ENCODE measurements at regions not wholly inside any gene's neighbourhood (a gene's known extent, or its start where the extent isn't known, plus 50 kb on each side); places are given as distances from the start of the nearest gene placed in this dataset.
"Not testable (repeated sequence)": the region's sequence is repeated elsewhere in the genome, so short reads cannot be mapped to it uniquely, and the experiment has no call there.

DNA sequence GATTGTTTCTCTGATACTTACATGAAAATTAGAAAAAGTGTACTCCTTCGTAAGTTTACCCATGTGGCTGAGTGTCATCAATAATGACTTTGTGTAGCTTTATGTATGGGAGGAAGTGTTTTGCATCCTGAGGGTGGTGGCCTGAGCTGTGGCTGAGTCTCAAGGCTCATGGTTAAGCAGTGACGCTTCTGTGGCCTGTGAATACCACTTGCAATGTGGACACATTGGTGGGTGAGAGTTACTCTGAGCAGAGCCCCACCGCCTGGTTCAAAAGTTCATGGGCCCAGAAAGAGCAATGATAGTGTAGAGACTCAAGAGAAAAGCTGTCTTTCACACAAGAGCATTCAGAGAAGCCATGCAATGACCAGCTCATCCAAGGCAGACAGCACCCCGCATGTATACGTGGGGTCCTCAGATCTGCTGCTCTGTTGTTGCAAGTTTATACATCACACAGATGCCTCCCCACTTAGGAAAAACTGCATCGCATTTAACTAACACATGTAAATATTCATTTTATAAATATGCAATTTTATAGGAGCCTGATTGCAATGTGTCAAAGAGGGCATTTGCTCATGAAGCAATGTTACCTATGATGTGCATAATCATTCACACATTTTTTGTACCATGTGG lies 55.1 kb upstream of the FRMD6 start:
- Mint-ChIP-seq H3K9me3 (no peaks in the 10 kb centered on the region), H3K27me3 (ENCODE audit: low read depth) (peaks cover 42% of the 10 kb centered on the region), H3K4me3 (no peak overlapping the region), H3K36me3 (ENCODE audit: low read depth) (no peaks in the 10 kb centered on the region), H3K4me1 (ENCODE audit: low read depth) (peaks cover 9% of the 10 kb centered on the region), H3K27ac (no peak overlapping the region)

DNA sequence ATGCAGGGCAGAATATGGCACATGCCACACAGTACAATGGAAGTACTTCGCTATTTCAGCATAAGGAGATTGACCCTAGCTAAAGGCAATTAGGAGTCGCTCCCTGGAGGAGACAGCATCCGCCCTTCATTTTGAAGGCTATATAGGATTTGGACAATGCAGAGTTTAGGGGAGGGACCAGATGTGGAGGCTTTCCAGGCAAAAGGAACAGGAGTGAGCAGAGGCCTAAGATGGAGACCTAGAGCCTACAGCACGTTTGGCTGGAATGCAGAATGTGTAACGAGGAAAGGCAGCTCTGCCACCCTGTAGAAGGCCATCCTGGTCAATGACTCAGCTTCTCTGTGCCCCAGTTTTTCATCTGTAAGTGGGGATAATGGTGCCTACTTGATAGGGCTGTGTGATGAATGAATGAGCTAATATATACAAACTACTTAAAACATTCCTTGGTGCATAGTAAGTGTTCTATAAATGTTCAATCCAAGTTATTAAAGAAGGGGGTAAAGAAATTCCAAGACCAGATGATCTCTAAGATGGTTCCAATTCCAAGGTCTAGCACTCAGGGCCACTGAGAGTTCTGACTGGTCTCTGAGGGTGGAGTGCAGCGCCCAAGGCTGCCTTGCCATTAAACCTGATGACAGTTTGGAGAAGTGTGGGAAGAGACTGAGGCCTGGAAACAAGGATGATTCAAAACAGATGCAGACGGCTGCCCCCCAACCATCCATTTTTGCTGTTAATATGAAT lies 54.3 kb upstream of the FRMD6 start:
- Mint-ChIP-seq H3K9me3 (no peaks in the 10 kb centered on the region), H3K4me3 (no peak overlapping the region), H3K27ac (no peak overlapping the region), H3K36me3 (ENCODE audit: low read depth) (no peaks in the 10 kb centered on the region), H3K27me3 (ENCODE audit: low read depth) (peaks cover 35% of the 10 kb centered on the region), H3K4me1 (ENCODE audit: low read depth) (peaks cover 9% of the 10 kb centered on the region)

- not testable (repeated sequence) for H3K4me3 Mint-ChIP-seq; H3K27ac Mint-ChIP-seq; H3K36me3 Mint-ChIP-seq (ENCODE audit: low read depth); H3K9me3 Mint-ChIP-seq; H3K4me1 Mint-ChIP-seq (ENCODE audit: low read depth)
- H3K27me3 Mint-ChIP-seq (ENCODE audit: low read depth), result peaks cover 34% of the 10 kb centered on the region
Observed at GRCh38 chr14:51598924-51599600, 52.6 kb upstream of the FRMD6 start.

DNA sequence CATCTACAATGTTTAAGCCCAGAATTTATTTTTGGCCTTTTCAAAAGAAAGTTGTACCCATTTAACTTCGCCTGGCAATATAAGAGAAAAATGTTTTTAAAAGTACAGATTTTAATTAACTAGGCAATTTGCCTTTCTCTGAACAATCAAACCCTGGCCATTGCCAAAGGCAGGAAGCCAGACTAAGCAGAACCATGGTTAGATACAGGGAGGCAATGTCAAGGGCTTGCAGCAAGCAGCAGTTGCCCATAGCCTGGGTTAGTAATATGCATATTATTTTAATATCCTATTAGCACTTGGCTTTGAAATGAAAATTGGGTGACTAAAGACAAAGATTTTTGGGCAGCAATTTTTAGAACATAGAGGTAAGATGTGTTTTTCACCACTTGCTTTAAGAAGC lies 51.1 kb upstream of the FRMD6 start:
- no peaks in the 10 kb centered on the region for H3K4me1 Mint-ChIP-seq (ENCODE audit: low read depth)
- no peaks in the 10 kb centered on the region for H3K36me3 Mint-ChIP-seq (ENCODE audit: low read depth)
- H3K4me3 Mint-ChIP-seq, result no peak overlapping the region
- H3K27ac Mint-ChIP-seq, result no peak overlapping the region
- H3K27me3 Mint-ChIP-seq (ENCODE audit: low read depth), result peaks cover 31% of the 10 kb centered on the region
- no peaks in the 10 kb centered on the region for H3K9me3 Mint-ChIP-seq
